Upper lobe of left lung (tissue), 6 donors: ENCODE measurements at regions not wholly inside any gene's neighbourhood (a gene's known extent, or its start where the extent isn't known, plus 50 kb on each side); places are given as distances from the start of the nearest gene placed in this dataset.

Experiments
- ATAC-seq, 2 donors: fragments of 200-7000 bp; cut with Tn5 transposase; one replicate each; pipeline ENCODE4 v1.9.1; 2022; ENCODE audit warnings: mild to moderate bottlenecking in 2 of 2, moderate library complexity in 2 of 2; ENCODE audit not compliant: low FRiP score in 2 of 2
- DNase-seq, 2 donors: peaks; one replicate each; pipeline ENCODE4 v3.0.0-alpha.2; 2019 to 2020
- H3K27ac ChIP-seq, 4 donors: fragments of 200-600 bp; sonication (generic); one replicate each; pipeline ENCODE4 v1.5.1; 2016 to 2019
- H3K27me3 ChIP-seq, 4 donors: fragments of 200-600 bp; sonication (generic); one replicate each; pipeline ENCODE4 v1.5.1; 2017 to 2019
- H3K36me3 ChIP-seq, 4 donors: fragments of 200-600 bp; sonication (generic); one replicate each; pipeline ENCODE4 v1.5.1; 2016 to 2019
- H3K4me1 ChIP-seq, 4 donors: fragments of 200-600 bp; sonication (generic); one replicate each; pipeline ENCODE4 v1.5.1; 2018 to 2019
- H3K4me3 ChIP-seq, 4 donors: fragments of 200-600 bp; sonication (generic); one replicate each; pipeline ENCODE4 v1.5.1; 2017 to 2019; ENCODE audit warnings: mild to moderate bottlenecking in 2 of 4, moderate library complexity in 1 of 4
- H3K9me3 ChIP-seq, 4 donors: fragments of 200-600 bp; sonication (generic); one replicate each; pipeline ENCODE4 v1.5.1; 2018 to 2019
- EP300 ChIP-seq, 4 donors: sonication (generic); formaldehyde crosslinking; IDR thresholded peaks; one replicate each; pipeline ENCODE4 v1.5.1; 2017; ENCODE audit warnings: antibody characterized with exemption in 4 of 4, control low read depth in 2 of 4
- POLR2A ChIP-seq, 4 donors: fragments of 450-650 bp; IDR thresholded peaks; one replicate each; pipeline ENCODE4 v1.5.1; 2016 to 2017; ENCODE audit warnings: antibody characterized with exemption in 4 of 4, mild to moderate bottlenecking in 2 of 4
- POLR2AphosphoS5 ChIP-seq, 2 donors: sonication (generic); formaldehyde crosslinking; IDR thresholded peaks; one replicate each; pipeline ENCODE4 v1.5.1; 2017; ENCODE audit warnings: antibody characterized with exemption in 2 of 2
- WGBS, 2 donors: methylation state at CpG; one replicate each; pipeline ENCODE4 v1.1.5; 2017 to 2018; 5-methylcytosine and 5-hydroxymethylcytosine counted together
- TF ChIP-seq, protein P1 (sequence below), 6 experiments: fragments of 450-650 bp in 4 of 6; fragments of 200-600 bp in 2 of 6; sonication (generic) in 2 of 6; IDR thresholded peaks; one replicate each; pipeline ENCODE4 v1.5.1; 2016 to 2019; ENCODE audit warnings: antibody characterized with exemption in 6 of 6
- donor health status: DM: no; HTN: no; CAD: no; lungs with moderate emphysema.
- donor health status: DM: no; HTN: yes; CAD: no; lungs with severe emphysema.

DNA sequence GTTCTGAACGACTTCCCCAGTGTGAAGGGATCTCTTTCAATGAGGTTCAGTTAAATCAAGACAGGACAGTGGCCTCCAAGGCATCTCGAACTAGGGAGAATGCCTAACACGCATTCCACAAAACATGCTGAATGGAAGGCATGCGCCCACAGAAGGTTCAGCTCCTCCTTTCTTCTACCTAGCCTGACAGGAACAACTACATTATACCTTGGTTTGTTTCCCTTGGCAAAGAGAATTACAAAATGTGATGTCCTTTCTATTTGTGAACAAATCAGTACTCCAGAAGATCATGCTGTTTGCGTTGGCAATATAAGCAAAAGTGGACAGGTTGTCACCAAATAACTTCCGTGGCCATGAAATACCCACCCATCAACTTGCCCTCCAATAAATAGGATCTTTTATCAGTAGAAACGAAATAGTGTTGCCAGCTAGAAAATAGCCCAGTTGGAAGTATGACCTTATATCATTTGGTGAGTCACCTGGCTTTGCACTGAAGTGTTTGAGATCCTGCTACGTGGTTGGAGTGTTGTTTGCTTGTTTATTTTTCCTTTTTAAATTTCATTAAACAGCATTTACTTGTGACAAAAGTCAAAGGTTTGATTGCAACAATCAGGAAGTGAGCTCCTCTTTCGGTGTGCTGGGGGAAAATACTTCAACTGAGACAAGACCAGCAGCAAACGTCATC is 117.0 kb upstream of the FAM204A start:
- Histone ChIP-seq H3K36me3 (no peaks in the 10 kb centered on the region), H3K4me1 (peaks cover 0 to 7% (median 4%) of the 10 kb centered on the region in 4 donors), H3K9me3 (no peaks in the 10 kb centered on the region), H3K4me3 (no peak overlapping the region), H3K27me3 (no peaks in the 10 kb centered on the region), H3K27ac (no peak overlapping the region)
- DNase-seq: no peak
- TF ChIP-seq EP300 (IDR thresholded peaks at IDR 0.05): no peak
- no peak for TF ChIP-seq POLR2AphosphoS5 (IDR thresholded peaks at IDR 0.05)
- TF ChIP-seq, protein P1, sequence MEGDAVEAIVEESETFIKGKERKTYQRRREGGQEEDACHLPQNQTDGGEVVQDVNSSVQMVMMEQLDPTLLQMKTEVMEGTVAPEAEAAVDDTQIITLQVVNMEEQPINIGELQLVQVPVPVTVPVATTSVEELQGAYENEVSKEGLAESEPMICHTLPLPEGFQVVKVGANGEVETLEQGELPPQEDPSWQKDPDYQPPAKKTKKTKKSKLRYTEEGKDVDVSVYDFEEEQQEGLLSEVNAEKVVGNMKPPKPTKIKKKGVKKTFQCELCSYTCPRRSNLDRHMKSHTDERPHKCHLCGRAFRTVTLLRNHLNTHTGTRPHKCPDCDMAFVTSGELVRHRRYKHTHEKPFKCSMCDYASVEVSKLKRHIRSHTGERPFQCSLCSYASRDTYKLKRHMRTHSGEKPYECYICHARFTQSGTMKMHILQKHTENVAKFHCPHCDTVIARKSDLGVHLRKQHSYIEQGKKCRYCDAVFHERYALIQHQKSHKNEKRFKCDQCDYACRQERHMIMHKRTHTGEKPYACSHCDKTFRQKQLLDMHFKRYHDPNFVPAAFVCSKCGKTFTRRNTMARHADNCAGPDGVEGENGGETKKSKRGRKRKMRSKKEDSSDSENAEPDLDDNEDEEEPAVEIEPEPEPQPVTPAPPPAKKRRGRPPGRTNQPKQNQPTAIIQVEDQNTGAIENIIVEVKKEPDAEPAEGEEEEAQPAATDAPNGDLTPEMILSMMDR (IDR thresholded peaks at IDR 0.05): no peak
- TF ChIP-seq POLR2A (IDR thresholded peaks at IDR 0.05): no peak
- ATAC-seq: no peak
- 47 to 50% methylated on average over 10 of the region's 10 CpGs for WGBS, 2 donors

GRCh38 chr10:118457824-118458428 is 115.8 kb upstream of the FAM204A start:
- no peak for TF ChIP-seq POLR2A (IDR thresholded peaks at IDR 0.05)
- TF ChIP-seq EP300 (IDR thresholded peaks at IDR 0.05): no peak
- TF ChIP-seq, protein P1 (IDR thresholded peaks at IDR 0.05): no peak
- no peak for TF ChIP-seq POLR2AphosphoS5 (IDR thresholded peaks at IDR 0.05)
- Histone ChIP-seq H3K4me1 (peaks cover 0 to 7% (median 4%) of the 10 kb centered on the region in 4 donors), H3K4me3 (no peak overlapping the region), H3K9me3 (no peaks in the 10 kb centered on the region), H3K27me3 (no peaks in the 10 kb centered on the region), H3K36me3 (no peaks in the 10 kb centered on the region), H3K27ac (no peak overlapping the region)
- ATAC-seq (no peak), DNase-seq (no peak)

GRCh38 chr10:118455181-118455695 is 113.1 kb upstream of the FAM204A start:
- Histone ChIP-seq H3K9me3 (peaks cover 0 to 7% (median 5%) of the 10 kb centered on the region in 4 donors), H3K27me3 (no peaks in the 10 kb centered on the region), H3K4me3 (no peak overlapping the region), H3K27ac (no peak overlapping the region), H3K4me1 (peaks cover 0 to 7% (median 4%) of the 10 kb centered on the region in 4 donors), H3K36me3 (no peaks in the 10 kb centered on the region)
- TF ChIP-seq EP300 (IDR thresholded peaks at IDR 0.05): no peak
- TF ChIP-seq POLR2A (IDR thresholded peaks at IDR 0.05): no peak
- TF ChIP-seq, protein P1 (IDR thresholded peaks at IDR 0.05): no peak
- TF ChIP-seq POLR2AphosphoS5 (IDR thresholded peaks at IDR 0.05): no peak
- WGBS, 2 donors: 69 to 71% methylated on average over 6 of the region's 6 CpGs
- DNase-seq (no peak), ATAC-seq (no peak)

DNA sequence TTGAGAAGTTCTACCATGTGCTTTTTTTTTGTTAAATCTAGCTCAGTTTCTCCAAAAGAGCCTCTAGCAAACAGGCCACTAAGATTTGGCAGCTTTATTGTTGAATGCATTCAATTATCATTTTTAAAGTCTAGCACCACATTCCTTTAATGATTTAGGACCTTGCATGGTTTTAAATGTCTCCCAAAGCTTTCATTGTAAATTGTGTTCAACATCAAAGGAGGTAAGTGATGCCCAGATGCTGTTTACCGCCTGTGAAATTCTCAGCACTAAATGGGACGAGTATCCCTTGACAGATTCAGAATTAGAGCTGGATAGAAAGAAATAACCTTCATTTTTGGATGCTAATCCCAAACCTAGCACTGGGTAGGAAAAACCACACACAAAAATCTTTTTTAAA is 112.1 kb upstream of the FAM204A start:
- 54 to 64% methylated on average over 2 of the region's 2 CpGs for WGBS, 2 donors
- TF ChIP-seq POLR2A (IDR thresholded peaks at IDR 0.05) (no peak), POLR2AphosphoS5 (IDR thresholded peaks at IDR 0.05) (no peak)
- TF ChIP-seq, protein P1 (IDR thresholded peaks at IDR 0.05): no peak
- no peak for ATAC-seq

More for the DNA sequence above, 112.1 kb upstream of the FAM204A start:
- no peaks in the 10 kb centered on the region for H3K27me3 ChIP-seq
- H3K4me1 ChIP-seq: no peaks in the 10 kb centered on the region
- H3K36me3 ChIP-seq: no peaks in the 10 kb centered on the region
- no peak for DNase-seq
- no peak overlapping the region for H3K27ac ChIP-seq
- peaks cover 0 to 7% (median 5%) of the 10 kb centered on the region in 4 donors for H3K9me3 ChIP-seq
- H3K4me3 ChIP-seq: no peak overlapping the region
